SK-N-SH (cell line): ENCODE measurements at regions not wholly inside any gene's neighbourhood (a gene's known extent, or its start where the extent isn't known, plus 50 kb on each side); places are given as distances from the start of the nearest gene placed in this dataset.

Experiments used
- EP300 ChIP-seq, 2 experiments: IDR thresholded peaks; 2 replicates each; pipeline versions ENCODE4 v1.4.0 to v1.6.1; 2012; ENCODE audit warnings: borderline replicate concordance in 1 of 2, low read depth in 1 of 2, low read length in 1 of 2
- JUND ChIP-seq: IDR thresholded peaks from 2 replicates; pipeline ENCODE4 v1.4.0; 2012
- MAX ChIP-seq: IDR thresholded peaks from 2 replicates; pipeline ENCODE4 v1.4.0; 2012; ENCODE audit warnings: low read depth
- REST ChIP-seq: IDR thresholded peaks from 2 replicates; pipeline ENCODE4 v1.6.1; 2012; ENCODE audit warnings: mild to moderate bottlenecking, low read depth, low read length, moderate library complexity
- TAF1 ChIP-seq: IDR thresholded peaks from 2 replicates; pipeline ENCODE4 v1.6.1; 2012; ENCODE audit warnings: low read depth, mild to moderate bottlenecking, low read length, moderate library complexity, borderline replicate concordance
- YY1 ChIP-seq: IDR thresholded peaks from 2 replicates; pipeline ENCODE4 v1.4.0; 2012; ENCODE audit warnings: low read depth, mild to moderate bottlenecking
- TF ChIP-seq, protein P1 (sequence below): fragments of 200-600 bp; sonication (generic); IDR thresholded peaks from 2 replicates; pipeline ENCODE4 v1.6.1; 2017; ENCODE audit warnings: antibody characterized with exemption, mild to moderate bottlenecking, moderate library complexity

DNA sequence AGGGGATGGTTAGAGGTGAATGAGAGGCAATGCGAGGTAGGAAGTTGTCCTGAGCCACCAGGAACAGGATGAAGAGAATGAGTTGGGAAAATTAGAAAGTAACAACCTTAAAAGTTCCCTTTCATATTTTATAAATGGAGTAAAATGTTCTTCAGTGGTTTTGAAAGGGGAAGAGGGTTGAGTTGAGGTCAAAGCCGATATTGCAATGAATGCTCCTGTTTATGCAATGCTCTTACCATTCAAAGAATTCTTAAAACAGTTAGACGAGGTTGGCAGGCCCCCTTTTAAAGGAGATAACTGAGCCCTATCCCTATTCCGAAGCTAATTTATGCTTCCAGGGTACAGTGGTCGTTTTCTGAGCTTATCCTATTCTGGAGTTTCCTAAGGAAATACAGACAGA, 2110.3 kb upstream of the CELF4 start:
- TF ChIP-seq TAF1 (no peak), REST (no peak), MAX (no peak), EP300 (IDR thresholded peaks at IDR 0.05; ENCODE audit: borderline replicate concordance in 1 of 2, low read depth in 1 of 2, low read length in 1 of 2) (no peak), YY1 (no peak), JUND (no peak)
- TF ChIP-seq, protein P1, sequence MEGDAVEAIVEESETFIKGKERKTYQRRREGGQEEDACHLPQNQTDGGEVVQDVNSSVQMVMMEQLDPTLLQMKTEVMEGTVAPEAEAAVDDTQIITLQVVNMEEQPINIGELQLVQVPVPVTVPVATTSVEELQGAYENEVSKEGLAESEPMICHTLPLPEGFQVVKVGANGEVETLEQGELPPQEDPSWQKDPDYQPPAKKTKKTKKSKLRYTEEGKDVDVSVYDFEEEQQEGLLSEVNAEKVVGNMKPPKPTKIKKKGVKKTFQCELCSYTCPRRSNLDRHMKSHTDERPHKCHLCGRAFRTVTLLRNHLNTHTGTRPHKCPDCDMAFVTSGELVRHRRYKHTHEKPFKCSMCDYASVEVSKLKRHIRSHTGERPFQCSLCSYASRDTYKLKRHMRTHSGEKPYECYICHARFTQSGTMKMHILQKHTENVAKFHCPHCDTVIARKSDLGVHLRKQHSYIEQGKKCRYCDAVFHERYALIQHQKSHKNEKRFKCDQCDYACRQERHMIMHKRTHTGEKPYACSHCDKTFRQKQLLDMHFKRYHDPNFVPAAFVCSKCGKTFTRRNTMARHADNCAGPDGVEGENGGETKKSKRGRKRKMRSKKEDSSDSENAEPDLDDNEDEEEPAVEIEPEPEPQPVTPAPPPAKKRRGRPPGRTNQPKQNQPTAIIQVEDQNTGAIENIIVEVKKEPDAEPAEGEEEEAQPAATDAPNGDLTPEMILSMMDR = no peak
